ENCODE measurements at regions not wholly inside any gene's neighbourhood (a gene's known extent, or its start where the extent isn't known, plus 50 kb on each side); places are given as distances from the start of the nearest gene placed in this dataset.

GRCh38 chr15:38074029-38074428 lies 139.6 kb downstream of the TMCO5A start:
- DNase-seq (ENCODE audit: low spot score), result no peak
- H3K36me3 ChIP-seq, result no peaks in the 10 kb centered on the region
- peak overlapping the region; percentile 80 to 88 for H3K27ac ChIP-seq
- H3K4me1 ChIP-seq (replicated peaks), result no peaks in the 10 kb centered on the region
- H3K4me3 ChIP-seq, result no peak overlapping the region
- no peaks in the 10 kb centered on the region for H3K27me3 ChIP-seq (replicated peaks; ENCODE audit: insufficient read depth)
- intact Hi-C loops (cut with DNase I), result loop anchor here (5.0 to 10.0 kb wide), 2 partner anchors 178 to 281 kb away; partner anchors contain the start of gene SPRED1
- 61% methylated on average over 5 of the region's 5 CpGs for WGBS
- TF ChIP-seq CTCF (IDR thresholded peaks at IDR 0.05) (no peak), POLR2A (IDR thresholded peaks at IDR 0.05) (no peak), POLR2AphosphoS5 (IDR thresholded peaks at IDR 0.05) (no peak)
- no peaks in the 10 kb centered on the region for H3K9me3 ChIP-seq

- Histone ChIP-seq H3K4me3 (no peak overlapping the region), H3K27ac (no peak overlapping the region), H3K4me1 (replicated peaks) (no peaks in the 10 kb centered on the region), H3K9me3 (no peaks in the 10 kb centered on the region), H3K36me3 (no peaks in the 10 kb centered on the region), H3K27me3 (replicated peaks; ENCODE audit: insufficient read depth) (no peaks in the 10 kb centered on the region)
- intact Hi-C loops (cut with DNase I), result loop anchor here (10.0 kb wide), 1 partner anchor 279 kb away; no protein-coding TSS in a partner anchor
- TF ChIP-seq CTCF (IDR thresholded peaks at IDR 0.05) (no peak), POLR2AphosphoS5 (IDR thresholded peaks at IDR 0.05) (no peak), POLR2A (IDR thresholded peaks at IDR 0.05) (no peak)
- 47% methylated on average over 5 of the region's 5 CpGs for WGBS
- peak; percentile 12 for DNase-seq (ENCODE audit: low spot score)
Measured at GRCh38 chr15:38075466-38075865, 141.0 kb downstream of the TMCO5A start.

GRCh38 chr15:38076786-38077185 lies 142.3 kb downstream of the TMCO5A start:
- TF ChIP-seq POLR2A (IDR thresholded peaks at IDR 0.05), result no peak
- no peak for TF ChIP-seq POLR2AphosphoS5 (IDR thresholded peaks at IDR 0.05)
- TF ChIP-seq CTCF (IDR thresholded peaks at IDR 0.05), result no peak
- intact Hi-C loops (cut with DNase I), result loop anchor here (10.0 kb wide), 1 partner anchor 278 kb away; no protein-coding TSS in a partner anchor
- no peak overlapping the region for H3K27ac ChIP-seq
- WGBS, result 82% methylated on average over 10 of the region's 10 CpGs
- DNase-seq (ENCODE audit: low spot score), result no peak
- H3K36me3 ChIP-seq, result no peaks in the 10 kb centered on the region
- no peaks in the 10 kb centered on the region for H3K27me3 ChIP-seq (replicated peaks; ENCODE audit: insufficient read depth)
- H3K4me1 ChIP-seq (replicated peaks), result no peaks in the 10 kb centered on the region
- H3K4me3 ChIP-seq, result no peak overlapping the region
- no peaks in the 10 kb centered on the region for H3K9me3 ChIP-seq

GRCh38 chr15:38079236-38079635 lies 144.8 kb downstream of the TMCO5A start:
- TF ChIP-seq CTCF (IDR thresholded peaks at IDR 0.05) (no peak), POLR2AphosphoS5 (IDR thresholded peaks at IDR 0.05) (no peak), POLR2A (IDR thresholded peaks at IDR 0.05) (no peak)
- Histone ChIP-seq H3K27ac (no peak overlapping the region), H3K27me3 (replicated peaks; ENCODE audit: insufficient read depth) (no peaks in the 10 kb centered on the region), H3K36me3 (no peaks in the 10 kb centered on the region), H3K4me3 (no peak overlapping the region), H3K9me3 (no peaks in the 10 kb centered on the region), H3K4me1 (replicated peaks) (no peaks in the 10 kb centered on the region)
- intact Hi-C loops (cut with DNase I), result loop anchor here (10.0 kb wide), 1 partner anchor 276 kb away; no protein-coding TSS in a partner anchor
- DNase-seq (ENCODE audit: low spot score), result no peak
- 92% methylated on average over 5 of the region's 5 CpGs for WGBS

- Histone ChIP-seq H3K9me3 (no peaks in the 10 kb centered on the region), H3K4me1 (replicated peaks) (no peaks in the 10 kb centered on the region), H3K27ac (no peak overlapping the region), H3K36me3 (no peaks in the 10 kb centered on the region), H3K4me3 (no peak overlapping the region), H3K27me3 (replicated peaks; ENCODE audit: insufficient read depth) (no peaks in the 10 kb centered on the region)
- TF ChIP-seq POLR2A (IDR thresholded peaks at IDR 0.05) (no peak), POLR2AphosphoS5 (IDR thresholded peaks at IDR 0.05) (no peak), CTCF (IDR thresholded peaks at IDR 0.05) (no peak)
- no peak for DNase-seq (ENCODE audit: low spot score)
- intact Hi-C loops (cut with DNase I), result no loop called here
- WGBS, result 72% methylated on average over 3 of the region's 3 CpGs
Measured at GRCh38 chr15:38080651-38081275, 146.3 kb downstream of the TMCO5A start.
